GM19239 (cell line): ENCODE measurements at regions not wholly inside any gene's neighbourhood (a gene's known extent, or its start where the extent isn't known, plus 50 kb on each side); places are given as distances from the start of the nearest gene placed in this dataset.
"Not testable (repeated sequence)": the region's sequence is repeated elsewhere in the genome, so short reads cannot be mapped to it uniquely, and the experiment has no call there.

Source experiments
- DNase-seq: peaks from one replicate; pipeline ENCODE4 v3.0.0; 2011; ENCODE audit warnings: low spot score; ENCODE audit not compliant: insufficient read length
- FAIRE-seq: peaks from 2 replicates; lab custom pipeline; 2011; peaks lifted over from hg19 to GRCh38; lab: Jason Lieb, UNC

GRCh38 chr3:61438253-61439121, 122.9 kb upstream of the PTPRG start:
- FAIRE-seq (no peak), DNase-seq (no peak)

GRCh38 chr3:61439122-61439458, 122.3 kb upstream of the PTPRG start:
- FAIRE-seq, result no peak
- DNase-seq, result no peak

GRCh38 chr3:61442696-61443095, 118.7 kb upstream of the PTPRG start:
- FAIRE-seq (no peak), DNase-seq (no peak)

GRCh38 chr3:61443886-61444285, 117.5 kb upstream of the PTPRG start:
- no peak for DNase-seq
- no peak for FAIRE-seq

GRCh38 chr3:61444782-61445181, 116.6 kb upstream of the PTPRG start:
- FAIRE-seq, result no peak
- DNase-seq, result no peak

- no peak for FAIRE-seq
- DNase-seq, result no peak
Measured at GRCh38 chr3:61445924-61446323, 115.4 kb upstream of the PTPRG start.

- DNase-seq, result no peak
- FAIRE-seq, result no peak
Measured at GRCh38 chr3:61446341-61446740, 115.0 kb upstream of the PTPRG start.

- FAIRE-seq (no peak), DNase-seq (no peak)
Measured at GRCh38 chr3:61448378-61448777, 113.0 kb upstream of the PTPRG start.

- DNase-seq (no peak), FAIRE-seq (no peak)
Measured at GRCh38 chr3:61449327-61450040, 111.9 kb upstream of the PTPRG start.

- no peak for FAIRE-seq
- DNase-seq, result no peak
Measured at GRCh38 chr3:61450866-61451265, 110.5 kb upstream of the PTPRG start.

GRCh38 chr3:61451841-61452240, 109.5 kb upstream of the PTPRG start:
- FAIRE-seq, result no peak
- DNase-seq, result no peak

- no peak for DNase-seq
- no peak for FAIRE-seq
Measured at GRCh38 chr3:61452535-61453090, 108.8 kb upstream of the PTPRG start.

- DNase-seq (no peak), FAIRE-seq (no peak)
Measured at GRCh38 chr3:61454006-61454585, 107.3 kb upstream of the PTPRG start.

GRCh38 chr3:61454801-61455200, 106.6 kb upstream of the PTPRG start:
- FAIRE-seq (no peak), DNase-seq (no peak)

GRCh38 chr3:61460636-61461035, 100.7 kb upstream of the PTPRG start:
- DNase-seq, result no peak
- FAIRE-seq, result no peak

GRCh38 chr3:61463191-61463590, 98.2 kb upstream of the PTPRG start:
- DNase-seq (no peak), FAIRE-seq (no peak)

- DNase-seq, result no peak
- FAIRE-seq, result no peak
Measured at GRCh38 chr3:61464518-61465140, 96.7 kb upstream of the PTPRG start.

- DNase-seq (no peak), FAIRE-seq (no peak)
Measured at GRCh38 chr3:61466357-61466756, 95.0 kb upstream of the PTPRG start.

GRCh38 chr3:61483997-61484396, 77.4 kb upstream of the PTPRG start:
- no peak for FAIRE-seq
- DNase-seq, result no peak

GRCh38 chr3:61493339-61493738, 68.0 kb upstream of the PTPRG start:
- no peak for DNase-seq
- FAIRE-seq, result no peak

GRCh38 chr3:61494309-61494708, 67.1 kb upstream of the PTPRG start:
- FAIRE-seq, DNase-seq: not testable (repeated sequence)
